ENCODE measurements at regions not wholly inside any gene's neighbourhood (a gene's known extent, or its start where the extent isn't known, plus 50 kb on each side); places are given as distances from the start of the nearest gene placed in this dataset.

GRCh38 chr17:15036238-15036637, 228.9 kb downstream of the PMP22 start:
- TF ChIP-seq CTCF (IDR thresholded peaks at IDR 0.05; ENCODE audit: low read length), result no peak
- TF ChIP-seq EZH2 (IDR thresholded peaks at IDR 0.05; ENCODE audit: borderline replicate concordance, low read length), result no peak
